ENCODE measurements at regions not wholly inside any gene's neighbourhood (a gene's known extent, or its start where the extent isn't known, plus 50 kb on each side); places are given as distances from the start of the nearest gene placed in this dataset.

DNA sequence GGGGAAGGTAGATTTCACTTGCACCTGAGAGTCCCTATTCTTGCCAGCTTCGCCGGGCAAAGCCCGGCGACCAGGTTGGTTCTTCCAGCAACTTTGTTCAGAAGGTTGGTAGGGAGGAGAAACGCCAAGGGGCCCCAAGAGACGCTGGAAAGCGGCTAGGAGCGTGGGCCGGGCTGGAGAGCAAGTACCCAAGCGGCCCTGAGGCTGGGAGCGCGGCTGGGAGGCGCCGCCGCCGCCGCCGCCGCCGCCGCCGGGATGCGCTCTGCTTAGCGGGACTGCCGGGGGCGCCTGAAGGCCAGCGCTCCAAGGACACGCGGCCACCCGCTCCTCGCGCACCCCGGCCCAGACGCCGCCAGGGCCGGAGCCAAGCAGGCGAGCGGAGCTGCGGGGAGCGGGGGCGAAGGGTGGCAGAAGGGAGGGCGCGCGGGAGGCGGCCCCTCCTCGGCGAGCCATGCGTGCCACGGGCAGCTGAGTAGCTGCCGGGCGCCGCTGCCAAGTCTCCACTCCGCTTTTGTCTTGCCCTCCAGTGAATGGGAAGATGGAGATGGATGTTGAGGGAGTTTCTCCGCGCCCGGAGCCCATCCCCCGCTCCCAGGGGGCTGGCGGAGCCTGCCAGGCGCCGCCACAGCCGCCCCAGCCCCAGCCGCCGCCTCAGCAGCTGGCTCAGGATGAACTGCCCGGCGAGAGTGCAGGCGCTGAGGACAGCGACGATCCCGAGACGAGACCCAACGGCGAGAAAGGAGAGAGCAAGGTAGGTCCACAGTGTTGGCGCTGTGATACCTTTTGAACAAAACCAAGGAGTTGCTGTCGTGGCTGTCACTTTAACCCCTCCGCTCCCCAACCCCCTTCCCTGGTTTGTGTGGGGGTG lies 227.4 kb upstream of the AZI2 start:
- H3K36me3 Mint-ChIP-seq (ENCODE audit: low read depth) = no peaks in the 10 kb centered on the region
- DNase-seq = peak; percentile 66
- peaks cover 19% of the 10 kb centered on the region for H3K4me1 Mint-ChIP-seq
- TF ChIP-seq CTCF (IDR thresholded peaks at IDR 0.05) = no peak
- H3K4me3 Mint-ChIP-seq = peak overlapping the region; percentile 91
- H3K9me3 Mint-ChIP-seq = no peaks in the 10 kb centered on the region
- H3K27me3 Mint-ChIP-seq (ENCODE audit: low read depth, poor library complexity) = peaks cover 81% of the 10 kb centered on the region
- H3K27ac Mint-ChIP-seq = no peak overlapping the region

GRCh38 chr3:28576614-28577200 lies 228.1 kb upstream of the AZI2 start:
- peak overlapping the region; percentile 79 for H3K4me3 Mint-ChIP-seq
- TF ChIP-seq CTCF (IDR thresholded peaks at IDR 0.05) = no peak
- no peak overlapping the region for H3K27ac Mint-ChIP-seq
- peaks cover 19% of the 10 kb centered on the region for H3K4me1 Mint-ChIP-seq
- no peaks in the 10 kb centered on the region for H3K36me3 Mint-ChIP-seq (ENCODE audit: low read depth)
- peaks cover 83% of the 10 kb centered on the region for H3K27me3 Mint-ChIP-seq (ENCODE audit: low read depth, poor library complexity)
- DNase-seq = peak; percentile 2
- no peaks in the 10 kb centered on the region for H3K9me3 Mint-ChIP-seq

GRCh38 chr3:28577941-28578500 lies 229.4 kb upstream of the AZI2 start:
- H3K4me3 Mint-ChIP-seq = no peak overlapping the region
- no peak for TF ChIP-seq CTCF (IDR thresholded peaks at IDR 0.05)
- peaks cover 19% of the 10 kb centered on the region for H3K4me1 Mint-ChIP-seq
- H3K9me3 Mint-ChIP-seq = no peaks in the 10 kb centered on the region
- no peaks in the 10 kb centered on the region for H3K36me3 Mint-ChIP-seq (ENCODE audit: low read depth)
- H3K27me3 Mint-ChIP-seq (ENCODE audit: low read depth, poor library complexity) = peaks cover 76% of the 10 kb centered on the region
- H3K27ac Mint-ChIP-seq = no peak overlapping the region
- no peak for DNase-seq

DNA sequence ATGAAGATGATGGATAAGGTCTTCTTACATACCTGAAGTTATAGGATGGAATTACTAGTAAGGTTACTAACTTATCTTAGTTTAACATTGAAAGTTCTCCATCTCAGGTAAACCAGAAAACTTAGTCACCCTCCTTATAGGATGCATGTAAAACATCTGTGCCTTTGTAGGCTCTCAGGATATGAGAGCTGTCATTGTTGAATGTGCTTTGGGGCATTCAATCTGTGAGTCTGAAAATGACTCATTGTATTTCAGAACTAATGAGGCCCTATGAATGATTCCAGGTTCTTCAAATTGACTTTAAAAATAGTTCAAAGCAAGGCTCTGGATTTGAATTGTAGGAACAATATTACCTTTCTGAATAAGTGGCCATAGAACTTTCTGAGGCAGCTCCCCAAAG lies 237.7 kb upstream of the AZI2 start:
- no peak for TF ChIP-seq CTCF (IDR thresholded peaks at IDR 0.05)
- Mint-ChIP-seq H3K4me3 (no peak overlapping the region), H3K27ac (no peak overlapping the region), H3K36me3 (ENCODE audit: low read depth) (no peaks in the 10 kb centered on the region), H3K27me3 (ENCODE audit: low read depth, poor library complexity) (peaks cover 3% of the 10 kb centered on the region), H3K4me1 (no peaks in the 10 kb centered on the region), H3K9me3 (no peaks in the 10 kb centered on the region)
- DNase-seq = no peak

GRCh38 chr3:28587723-28588122 lies 239.1 kb upstream of the AZI2 start:
- no peak for TF ChIP-seq CTCF (IDR thresholded peaks at IDR 0.05)
- Mint-ChIP-seq H3K9me3 (no peaks in the 10 kb centered on the region), H3K27ac (no peak overlapping the region), H3K27me3 (ENCODE audit: low read depth, poor library complexity) (peaks cover 4% of the 10 kb centered on the region), H3K36me3 (ENCODE audit: low read depth) (no peaks in the 10 kb centered on the region), H3K4me3 (no peak overlapping the region), H3K4me1 (no peaks in the 10 kb centered on the region)
- no peak for DNase-seq

All from nephron progenitor cell (in vitro differentiated cells).